Upper lobe of right lung (tissue), 1 donor: ENCODE measurements at regions not wholly inside any gene's neighbourhood (a gene's known extent, or its start where the extent isn't known, plus 50 kb on each side); places are given as distances from the start of the nearest gene placed in this dataset.

Experiments
- ATAC-seq: fragments of 200-7000 bp; cut with Tn5 transposase; one replicate; pipeline ENCODE4 v1.9.1; 2020; ENCODE audit warnings: mild to moderate bottlenecking, moderate library complexity
- DNase-seq: peaks from one replicate; pipeline ENCODE4 v3.0.0-alpha.2; 2020
- H3K27ac ChIP-seq: fragments of 200-600 bp; one replicate; pipeline ENCODE4 v1.8.0; 2022
- H3K27me3 ChIP-seq: fragments of 200-600 bp; one replicate; pipeline ENCODE4 v1.8.0; 2022; ENCODE audit warnings: mild to moderate bottlenecking
- H3K36me3 ChIP-seq: fragments of 200-600 bp; one replicate; pipeline ENCODE4 v1.8.0; 2022
- H3K4me1 ChIP-seq: fragments of 200-600 bp; one replicate; pipeline ENCODE4 v1.8.0; 2022
- H3K4me3 ChIP-seq: fragments of 200-600 bp; one replicate; pipeline ENCODE4 v1.8.0; 2022; ENCODE audit warnings: mild to moderate bottlenecking
- H3K9me3 ChIP-seq: fragments of 200-600 bp; one replicate; pipeline ENCODE4 v1.8.0; 2022
- intact Hi-C: fragments of 100-400 bp; cut with DNase I; formaldehyde crosslinking; loops from one replicate; pipeline ENCODE4 v1.11.0; 2022
- TF ChIP-seq, protein P1 (sequence below): fragments of 200-600 bp; IDR thresholded peaks from one replicate; pipeline ENCODE4 v1.8.0; 2022; ENCODE audit warnings: antibody characterized with exemption
- donor health status: DM: no; HTN: yes; CAD: no; lungs with severe emphysema.

DNA sequence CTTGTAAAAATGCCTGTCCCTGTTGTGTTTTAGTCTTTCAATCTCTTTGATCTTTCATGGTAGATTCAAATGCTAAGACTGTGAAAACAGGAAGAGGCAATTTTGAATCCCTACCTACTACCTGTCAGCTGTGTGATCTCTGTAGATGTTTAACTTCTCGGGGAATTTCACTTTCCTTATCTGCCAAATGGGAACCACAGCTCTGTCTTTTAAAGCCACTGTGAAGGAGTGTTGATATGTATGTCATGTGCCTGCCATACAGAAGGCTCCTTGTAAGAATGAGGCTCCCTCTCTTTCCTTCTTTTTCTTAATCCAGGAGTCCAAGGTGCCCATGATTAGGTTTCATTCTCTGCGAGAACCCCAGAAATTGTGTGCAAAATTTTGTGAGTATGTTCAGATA lies 139.6 kb upstream of the ADAMTS9 start:
- Histone ChIP-seq H3K4me3 (no peak overlapping the region), H3K27me3 (no peaks in the 10 kb centered on the region), H3K4me1 (peaks cover 17% of the 10 kb centered on the region), H3K9me3 (no peaks in the 10 kb centered on the region), H3K36me3 (no peaks in the 10 kb centered on the region), H3K27ac (no peak overlapping the region)
- DNase-seq (no peak), ATAC-seq (no peak)
- TF ChIP-seq, protein P1, sequence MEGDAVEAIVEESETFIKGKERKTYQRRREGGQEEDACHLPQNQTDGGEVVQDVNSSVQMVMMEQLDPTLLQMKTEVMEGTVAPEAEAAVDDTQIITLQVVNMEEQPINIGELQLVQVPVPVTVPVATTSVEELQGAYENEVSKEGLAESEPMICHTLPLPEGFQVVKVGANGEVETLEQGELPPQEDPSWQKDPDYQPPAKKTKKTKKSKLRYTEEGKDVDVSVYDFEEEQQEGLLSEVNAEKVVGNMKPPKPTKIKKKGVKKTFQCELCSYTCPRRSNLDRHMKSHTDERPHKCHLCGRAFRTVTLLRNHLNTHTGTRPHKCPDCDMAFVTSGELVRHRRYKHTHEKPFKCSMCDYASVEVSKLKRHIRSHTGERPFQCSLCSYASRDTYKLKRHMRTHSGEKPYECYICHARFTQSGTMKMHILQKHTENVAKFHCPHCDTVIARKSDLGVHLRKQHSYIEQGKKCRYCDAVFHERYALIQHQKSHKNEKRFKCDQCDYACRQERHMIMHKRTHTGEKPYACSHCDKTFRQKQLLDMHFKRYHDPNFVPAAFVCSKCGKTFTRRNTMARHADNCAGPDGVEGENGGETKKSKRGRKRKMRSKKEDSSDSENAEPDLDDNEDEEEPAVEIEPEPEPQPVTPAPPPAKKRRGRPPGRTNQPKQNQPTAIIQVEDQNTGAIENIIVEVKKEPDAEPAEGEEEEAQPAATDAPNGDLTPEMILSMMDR = no peak
- intact Hi-C loops = no loop called here

DNA sequence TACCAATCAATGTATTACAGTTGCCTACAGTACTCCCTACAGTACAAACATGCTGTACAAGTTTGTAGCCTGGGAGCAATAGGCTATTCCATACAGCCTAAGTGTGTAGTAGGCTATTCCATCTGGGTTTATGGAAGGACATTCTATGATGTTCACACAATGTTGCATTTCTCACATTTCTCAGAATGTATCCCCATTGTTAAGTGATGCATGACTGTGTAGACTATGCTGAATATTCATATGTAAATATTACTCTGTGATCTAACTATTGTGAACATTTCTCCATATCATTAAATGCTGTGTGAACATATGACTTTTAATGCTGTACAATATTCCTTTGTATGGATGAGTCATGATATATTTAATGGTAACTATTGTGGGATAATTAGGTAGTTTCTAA lies 139.2 kb upstream of the ADAMTS9 start:
- Histone ChIP-seq H3K27me3 (no peaks in the 10 kb centered on the region), H3K4me3 (no peak overlapping the region), H3K36me3 (no peaks in the 10 kb centered on the region), H3K9me3 (no peaks in the 10 kb centered on the region), H3K27ac (no peak overlapping the region), H3K4me1 (peaks cover 17% of the 10 kb centered on the region)
- no peak for DNase-seq
- TF ChIP-seq, protein P1 = no peak
- no peak for ATAC-seq
- intact Hi-C loops = no loop called here

DNA sequence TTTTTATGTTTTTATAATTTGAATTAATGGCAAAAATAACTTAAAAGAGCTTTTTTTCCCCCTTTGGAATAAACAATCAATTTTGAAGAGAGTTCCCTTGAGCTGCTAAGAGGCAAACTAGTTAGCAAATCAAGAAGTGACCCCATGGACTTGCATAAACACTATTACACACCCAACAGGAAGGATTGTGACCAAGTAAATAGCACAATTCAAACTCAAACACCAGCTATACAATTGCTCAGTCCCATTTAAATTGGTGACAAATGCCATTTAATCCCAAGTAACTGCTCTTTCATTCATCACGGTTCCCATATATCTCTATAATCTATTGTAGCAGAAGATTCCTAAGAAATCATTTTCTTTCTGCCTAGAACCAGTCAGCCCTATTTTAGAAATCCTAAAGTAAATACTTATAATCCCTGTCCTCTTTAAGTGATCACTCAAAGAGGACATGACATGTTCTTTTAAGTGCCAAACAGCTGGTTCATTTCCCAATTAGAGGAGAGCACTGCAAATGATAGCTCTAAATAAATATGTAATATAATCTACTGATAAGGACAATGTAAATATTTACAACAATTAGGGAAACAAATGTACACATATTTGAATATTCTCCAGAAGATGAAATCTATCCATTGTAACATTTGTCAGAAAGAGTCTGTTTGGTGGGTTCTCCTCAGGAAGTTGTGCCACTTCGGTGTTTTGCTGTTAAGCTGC lies 137.8 kb upstream of the ADAMTS9 start:
- no peak for DNase-seq
- TF ChIP-seq, protein P1 = no peak
- intact Hi-C loops = no loop called here
- Histone ChIP-seq H3K4me1 (peaks cover 17% of the 10 kb centered on the region), H3K27ac (no peak overlapping the region), H3K9me3 (no peaks in the 10 kb centered on the region), H3K36me3 (no peaks in the 10 kb centered on the region), H3K27me3 (no peaks in the 10 kb centered on the region), H3K4me3 (no peak overlapping the region)
- ATAC-seq = no peak

DNA sequence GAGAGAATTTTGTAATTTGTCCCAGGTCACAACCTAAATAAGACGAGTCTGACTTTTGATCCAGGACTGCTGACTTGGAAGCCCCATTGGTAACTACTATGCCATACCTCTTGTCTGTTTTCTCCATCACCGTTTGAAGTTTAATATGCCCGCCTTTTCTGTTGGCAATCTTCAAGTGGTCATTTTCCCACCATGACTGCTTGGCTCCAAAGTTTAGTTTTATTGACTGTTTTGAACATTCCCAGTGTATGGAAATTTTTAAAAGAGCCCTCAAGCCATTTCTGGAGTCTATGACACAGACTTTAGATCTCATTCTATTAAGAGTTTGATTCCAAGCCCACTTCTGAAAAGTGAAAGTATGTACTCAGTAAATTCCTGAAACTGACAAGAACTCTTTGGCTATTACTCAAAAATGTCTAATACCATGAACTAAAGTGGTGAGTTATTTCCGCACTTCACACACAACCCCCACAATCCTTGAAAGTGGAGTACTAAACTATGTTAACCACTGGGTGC lies 136.7 kb upstream of the ADAMTS9 start:
- Histone ChIP-seq H3K27ac (no peak overlapping the region), H3K36me3 (no peaks in the 10 kb centered on the region), H3K4me3 (no peak overlapping the region), H3K27me3 (no peaks in the 10 kb centered on the region), H3K4me1 (peaks cover 17% of the 10 kb centered on the region), H3K9me3 (no peaks in the 10 kb centered on the region)
- TF ChIP-seq, protein P1 = no peak
- ATAC-seq (peak; percentile 82), DNase-seq (no peak)
- intact Hi-C loops = no loop called here

DNA sequence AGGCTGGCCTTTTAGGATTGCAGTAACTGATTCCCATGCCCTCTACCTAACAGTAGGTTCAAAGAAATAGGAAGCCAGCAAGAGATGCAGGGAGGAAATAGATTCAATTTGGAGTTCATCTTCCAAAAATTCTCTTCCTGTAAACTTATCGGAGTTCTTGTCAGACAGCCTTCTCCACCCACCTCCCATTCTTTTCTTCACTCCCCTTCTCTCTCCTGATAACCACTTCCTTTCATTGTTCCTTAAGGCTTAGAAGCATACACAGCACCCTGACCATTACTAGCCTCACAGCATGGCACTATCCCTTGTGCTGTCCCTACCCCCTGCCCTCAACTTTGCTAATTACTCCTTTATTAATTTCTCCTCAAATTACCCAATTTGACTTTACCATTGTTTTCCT lies 130.4 kb upstream of the ADAMTS9 start:
- peaks cover 19% of the 10 kb centered on the region for H3K4me1 ChIP-seq
- intact Hi-C loops = no loop called here

More for the DNA sequence above, 130.4 kb upstream of the ADAMTS9 start:
- TF ChIP-seq, protein P1 = no peak
- Histone ChIP-seq H3K4me3 (no peak overlapping the region), H3K27ac (no peak overlapping the region), H3K9me3 (no peaks in the 10 kb centered on the region), H3K36me3 (no peaks in the 10 kb centered on the region), H3K27me3 (no peaks in the 10 kb centered on the region)
- ATAC-seq (no peak), DNase-seq (no peak)
